GM10266 (cell line): ENCODE measurements at regions not wholly inside any gene's neighbourhood (a gene's known extent, or its start where the extent isn't known, plus 50 kb on each side); places are given as distances from the start of the nearest gene placed in this dataset.

Experiments used
- DNase-seq: peaks from one replicate; pipeline ENCODE4 v3.0.0; 2012; ENCODE audit errors: extremely low spot score
- CTCF ChIP-seq: IDR thresholded peaks from 2 replicates; pipeline ENCODE4 v1.5.1; 2012; ENCODE audit warnings: mild to moderate bottlenecking, low read depth; ENCODE audit not compliant: control insufficient read depth, insufficient read depth; ENCODE audit errors: missing control alignments

DNA sequence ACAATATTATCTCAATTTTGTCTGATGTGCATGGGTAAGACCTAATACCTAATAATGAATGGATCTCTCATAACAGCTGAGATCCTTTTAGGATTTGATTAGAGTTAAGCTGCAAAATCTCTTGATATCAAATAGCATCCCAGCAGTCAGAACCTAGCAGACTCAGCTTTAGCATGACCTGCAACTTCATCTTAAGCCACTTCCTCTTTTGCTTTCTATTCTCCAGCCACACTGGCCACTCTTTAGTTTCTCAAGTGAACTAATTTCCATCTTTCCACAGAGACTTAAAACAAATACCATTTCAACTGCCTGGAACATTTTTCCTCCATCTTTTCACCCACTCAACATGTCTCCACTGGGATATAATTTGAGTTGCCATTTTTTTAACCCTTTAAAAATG is 1251.6 kb upstream of the ZEB2 start:
- no peak for TF ChIP-seq CTCF
- DNase-seq = no peak

DNA sequence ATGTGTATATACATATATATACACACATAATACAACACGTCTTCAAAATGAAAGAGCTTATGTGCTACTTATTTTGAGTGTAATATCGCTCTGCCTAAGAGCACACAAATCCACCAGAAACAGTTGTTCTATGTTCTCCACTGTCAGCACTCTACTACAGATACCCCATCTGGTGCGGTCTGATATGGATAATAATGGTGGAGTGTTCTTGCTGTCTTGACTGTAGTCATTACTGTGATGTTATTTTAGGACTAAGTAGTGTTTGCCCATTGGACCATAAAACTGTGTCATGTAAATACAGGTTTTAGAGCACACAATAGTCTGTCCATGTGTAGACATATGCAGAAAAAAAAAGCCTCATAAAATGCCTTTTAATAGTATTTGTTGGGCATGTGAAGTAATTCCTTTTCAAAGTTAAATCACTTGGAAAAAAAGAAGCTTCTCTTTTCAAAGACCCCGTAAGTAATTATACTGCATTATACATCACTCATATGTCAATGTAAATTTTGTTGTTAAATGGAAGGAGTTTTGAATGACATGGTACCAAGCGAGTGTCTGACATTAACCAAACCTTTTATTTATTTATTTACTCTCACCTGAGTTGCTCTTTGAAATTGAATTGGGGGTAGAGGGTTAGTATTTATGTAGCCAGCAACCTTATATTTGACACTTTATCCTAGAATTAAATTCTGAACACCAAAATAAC is 1249.2 kb upstream of the ZEB2 start:
- TF ChIP-seq CTCF = no peak
- DNase-seq = no peak

DNA sequence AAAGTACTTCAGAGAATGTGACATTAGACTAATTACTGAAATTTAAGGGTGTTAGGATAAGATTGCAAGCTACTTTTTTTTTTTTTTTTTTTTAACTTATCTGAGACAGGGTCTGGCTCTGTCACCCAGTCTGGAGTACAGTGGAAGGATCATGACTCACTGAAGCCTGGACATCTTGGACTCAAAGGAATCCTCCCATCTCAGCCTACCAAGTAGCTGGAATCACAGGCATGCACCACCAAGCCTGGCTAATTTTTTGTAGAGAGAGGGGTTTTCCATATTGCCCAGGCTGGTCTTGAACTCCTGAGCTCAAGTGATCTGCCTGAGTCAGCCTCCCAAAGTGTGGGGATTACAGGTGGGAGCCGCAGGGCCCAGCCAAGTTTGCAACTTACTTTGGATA is 1246.0 kb upstream of the ZEB2 start:
- TF ChIP-seq CTCF = no peak
- no peak for DNase-seq

DNA sequence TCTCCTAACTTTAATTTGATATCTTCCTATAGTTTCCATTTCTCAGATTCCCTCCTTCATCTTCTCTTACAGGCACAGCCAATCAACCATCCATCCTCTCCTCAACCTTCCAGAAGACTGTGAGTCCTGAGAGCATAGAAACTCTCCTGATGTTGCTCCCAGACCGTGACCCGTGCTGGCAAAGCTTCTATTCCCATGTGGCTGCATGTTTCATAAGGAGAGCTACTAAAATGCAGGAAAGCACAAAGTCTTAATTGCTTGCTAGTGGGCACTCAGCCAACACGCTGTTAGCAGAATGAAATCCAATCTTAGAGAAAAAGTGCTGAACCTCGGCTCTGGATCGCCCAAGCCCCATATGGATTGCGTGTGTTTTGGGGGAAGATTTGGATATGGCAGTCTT is 1244.7 kb upstream of the ZEB2 start:
- no peak for TF ChIP-seq CTCF
- DNase-seq = no peak

GRCh38 chr2:145760781-145761649 is 1241.1 kb upstream of the ZEB2 start:
- no peak for TF ChIP-seq CTCF
- DNase-seq = no peak

GRCh38 chr2:145759228-145759915 is 1239.5 kb upstream of the ZEB2 start:
- TF ChIP-seq CTCF = no peak
- no peak for DNase-seq
